ENCODE measurements at regions not wholly inside any gene's neighbourhood (a gene's known extent, or its start where the extent isn't known, plus 50 kb on each side); places are given as distances from the start of the nearest gene placed in this dataset.
A peak's percentile ranks its signal among the peaks of the same experiment; 100 is the strongest.
"Not testable (repeated sequence)": the region's sequence is repeated elsewhere in the genome, so short reads cannot be mapped to it uniquely, and the experiment has no call there.

DNA sequence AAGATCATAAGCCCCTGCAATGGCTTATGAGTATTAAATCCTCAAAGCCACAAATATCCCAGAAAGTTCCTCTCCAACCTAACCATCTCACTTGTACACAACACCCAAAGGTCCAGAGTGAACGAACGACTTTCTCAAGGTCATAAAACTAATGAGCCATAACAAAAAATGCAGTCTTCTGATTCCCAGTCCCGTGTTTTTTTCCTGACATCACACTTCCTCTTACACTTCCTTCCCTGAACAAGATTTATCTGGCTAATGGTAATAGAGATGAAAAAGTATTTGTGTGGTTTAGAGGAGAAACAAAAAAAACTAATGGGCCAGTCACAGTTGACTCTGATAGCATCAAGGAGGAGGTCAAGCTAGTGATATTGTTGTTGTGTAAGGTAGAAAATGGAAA, 99.5 kb upstream of the KLHL13 start:
- no peak for DNase-seq

- no peak for DNase-seq
These were observed 99.9 kb upstream of the KLHL13 start for GRCh38 chrX:118216509-118216908.

DNA sequence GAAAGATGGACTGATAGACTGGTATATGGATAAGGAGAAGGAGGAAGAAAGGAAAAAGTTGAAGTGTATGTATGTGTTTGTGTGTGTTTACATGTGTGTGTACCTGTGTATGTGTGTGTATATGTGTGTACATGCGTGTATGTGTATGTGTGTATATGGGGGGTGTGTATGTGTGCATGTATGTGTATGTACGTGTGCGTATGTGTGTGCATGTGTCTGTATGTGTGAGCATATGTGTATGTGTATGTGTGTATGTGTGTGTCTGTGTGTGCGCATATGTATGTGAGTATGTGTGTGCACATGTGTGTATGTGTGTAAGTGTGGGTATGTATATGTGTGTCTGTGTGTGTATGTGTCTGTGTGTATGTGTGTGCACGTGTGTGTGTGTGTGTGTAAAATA, 101.5 kb upstream of the KLHL13 start:
- DNase-seq: no peak

DNA sequence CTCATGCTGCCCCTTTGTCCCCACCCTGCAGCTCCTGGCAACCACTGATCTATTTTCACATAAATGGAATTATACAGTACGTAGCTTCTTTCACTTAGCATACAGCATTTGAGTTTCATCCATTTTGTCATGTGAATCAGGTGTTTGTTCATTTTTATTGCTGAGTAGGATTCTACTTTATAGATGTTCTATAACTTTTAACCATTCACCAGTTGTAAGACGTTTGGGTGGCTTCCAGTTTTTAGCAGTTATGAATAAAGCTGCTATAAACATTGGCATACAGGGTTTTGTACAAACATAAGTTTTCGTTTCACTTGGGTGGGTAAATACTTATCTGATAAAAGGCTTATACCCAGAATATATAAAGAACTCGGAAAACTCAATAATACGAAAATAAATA, 102.3 kb upstream of the KLHL13 start:
- no peak for DNase-seq

- no peak for DNase-seq
These were observed 103.3 kb upstream of the KLHL13 start for GRCh38 chrX:118219866-118220265.

GRCh38 chrX:118220509-118220908, 103.9 kb upstream of the KLHL13 start:
- no peak for DNase-seq

- no peak for DNase-seq
These were observed 104.7 kb upstream of the KLHL13 start for GRCh38 chrX:118221270-118221669.

GRCh38 chrX:118221733-118222132, 105.1 kb upstream of the KLHL13 start:
- no peak for DNase-seq

GRCh38 chrX:118222421-118222820, 105.8 kb upstream of the KLHL13 start:
- DNase-seq: no peak

- DNase-seq: no peak
These were observed 109.3 kb upstream of the KLHL13 start for GRCh38 chrX:118225711-118226428.

GRCh38 chrX:118228041-118228440, 111.4 kb upstream of the KLHL13 start:
- DNase-seq: no peak

DNA sequence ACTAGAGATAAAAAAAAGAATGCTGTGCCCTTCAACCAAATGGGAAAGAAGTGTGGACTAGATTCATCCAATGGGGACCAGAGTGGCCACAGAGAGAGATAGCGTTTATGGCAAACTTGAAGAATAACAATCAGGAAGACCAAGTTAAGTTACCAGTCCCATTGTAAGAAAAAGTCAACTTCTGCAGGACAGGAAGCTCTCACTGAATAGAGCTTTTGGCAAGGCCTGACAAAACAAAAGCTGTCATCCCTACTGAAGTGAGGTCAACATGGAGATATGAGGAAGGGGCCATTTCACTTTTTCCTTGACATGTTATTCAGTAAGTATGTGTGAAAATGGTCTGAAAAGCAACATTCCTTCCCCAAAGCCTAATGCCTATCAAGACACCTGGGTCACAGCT, 111.8 kb upstream of the KLHL13 start:
- DNase-seq: no peak

- DNase-seq: no peak
These were observed 114.4 kb upstream of the WDR44 start for GRCh38 chrX:118231464-118231863.

GRCh38 chrX:118239178-118239870, 106.6 kb upstream of the WDR44 start:
- DNase-seq: no peak

GRCh38 chrX:118239913-118240698, 105.8 kb upstream of the WDR44 start:
- no peak for DNase-seq

GRCh38 chrX:118246961-118247360, 98.9 kb upstream of the WDR44 start:
- DNase-seq: not testable (repeated sequence)

GRCh38 chrX:118249146-118249545, 96.8 kb upstream of the WDR44 start:
- DNase-seq: no peak

- no peak for DNase-seq
These were observed 95.5 kb upstream of the WDR44 start for GRCh38 chrX:118250445-118250844.

DNA sequence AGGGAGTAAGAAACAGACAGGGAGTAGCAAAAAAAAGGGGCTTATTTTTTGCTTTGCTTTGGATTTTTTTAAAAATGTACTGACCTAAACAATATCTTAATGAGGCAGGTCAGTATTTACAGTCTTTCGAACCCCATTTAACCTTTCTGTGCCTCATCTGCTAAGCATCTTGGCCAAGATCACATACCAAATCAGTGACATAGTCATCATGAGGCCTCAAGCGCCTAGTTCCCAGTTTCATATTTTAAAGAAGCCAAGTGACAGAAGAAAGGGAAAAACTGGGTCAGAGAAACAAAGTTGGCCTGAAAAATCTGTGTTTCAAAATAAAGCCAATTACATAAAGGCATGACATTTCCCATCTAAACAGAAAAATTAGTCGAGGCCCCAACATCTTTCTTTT, 94.6 kb upstream of the WDR44 start:
- no peak for DNase-seq

GRCh38 chrX:118252967-118253366, 92.9 kb upstream of the WDR44 start:
- no peak for DNase-seq

- peak; percentile 22 for DNase-seq
These were observed 91.3 kb upstream of the WDR44 start for GRCh38 chrX:118254611-118255010.

- no peak for DNase-seq
These were observed 90.0 kb upstream of the WDR44 start for GRCh38 chrX:118255921-118256320.

DNA sequence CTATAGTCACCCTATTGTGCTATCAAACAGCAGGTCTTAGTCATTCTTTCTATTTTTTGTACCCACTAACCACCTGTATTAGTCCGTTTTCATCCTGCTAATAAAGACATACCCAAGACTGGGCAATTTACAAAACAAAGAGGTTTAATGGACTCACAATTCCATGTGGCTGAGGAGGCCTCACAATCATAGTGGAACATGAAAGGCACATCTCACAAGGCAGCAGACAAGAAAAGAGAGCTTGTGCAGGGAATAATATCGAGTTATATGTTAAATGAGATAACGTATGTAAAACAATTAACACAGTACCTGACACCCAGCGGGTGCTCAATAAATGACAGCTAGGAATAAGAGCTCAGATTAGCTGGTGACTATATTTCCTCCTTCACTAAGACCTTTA, 88.1 kb upstream of the WDR44 start:
- no peak for DNase-seq

DNA sequence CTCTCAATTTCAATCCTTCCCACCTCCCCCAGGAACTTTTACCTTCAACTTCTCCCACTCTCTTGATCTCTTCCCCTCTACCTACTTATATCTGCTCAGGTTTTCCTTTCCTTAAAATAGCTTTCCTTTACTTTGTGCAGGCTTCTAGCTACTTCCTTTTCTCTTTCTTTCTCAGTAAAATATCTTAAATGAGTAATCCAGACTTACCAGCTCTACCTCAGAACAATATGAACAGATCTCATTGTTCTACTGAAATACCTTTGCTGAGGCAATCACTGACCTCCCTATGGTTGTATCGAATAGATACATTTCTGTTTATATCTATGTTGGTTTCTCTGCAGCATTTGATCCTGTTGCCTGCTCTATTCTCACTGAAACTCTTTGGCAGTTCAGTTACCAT, 86.7 kb upstream of the WDR44 start:
- DNase-seq: no peak
